ENCODE measurements at regions not wholly inside any gene's neighbourhood (a gene's known extent, or its start where the extent isn't known, plus 50 kb on each side); places are given as distances from the start of the nearest gene placed in this dataset.

- no peak for TF ChIP-seq CTCF (IDR thresholded peaks at IDR 0.05; ENCODE audit: borderline replicate concordance, extremely low read depth, low read length, poor library complexity, severe bottlenecking)
- TF ChIP-seq EZH2 (IDR thresholded peaks at IDR 0.05; ENCODE audit: borderline replicate concordance, low read depth, low read length, severe bottlenecking): no peak
Measured at GRCh38 chr2:4507661-4508060, 804.3 kb downstream of the DCDC2C start.

All from DND-41 (cell line).